ENCODE measurements at regions not wholly inside any gene's neighbourhood (a gene's known extent, or its start where the extent isn't known, plus 50 kb on each side); places are given as distances from the start of the nearest gene placed in this dataset.

DNA sequence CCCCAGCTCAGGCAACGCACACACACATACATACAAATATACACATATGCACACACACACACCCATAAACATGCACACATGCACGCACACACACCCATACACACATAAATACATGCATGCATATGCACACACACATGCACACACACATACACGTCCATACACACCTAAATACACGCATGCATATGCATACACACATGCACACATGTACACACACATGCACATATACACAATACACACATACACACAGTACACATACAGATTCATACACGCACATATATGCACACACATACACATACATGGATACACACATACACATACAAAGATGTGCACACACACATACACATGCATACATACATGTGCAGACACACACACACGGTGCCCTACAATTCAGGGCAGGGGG lies 496.6 kb downstream of the TBC1D22A start:
- ATAC-seq (ENCODE audit: insufficient number of reproducible peaks, low FRiP score, low read depth) (no peak), DNase-seq (ENCODE audit: low spot score) (no peak)
- TF ChIP-seq CTCF (IDR thresholded peaks at IDR 0.05) = no peak
- Histone ChIP-seq H3K4me3 (no peak overlapping the region), H3K9me3 (no peaks in the 10 kb centered on the region), H3K27me3 (replicated peaks; ENCODE audit: insufficient read depth) (no peaks in the 10 kb centered on the region), H3K27ac (no peak overlapping the region), H3K36me3 (no peaks in the 10 kb centered on the region), H3K4me1 (ENCODE audit: control insufficient read depth in 1 of 2, low read depth in 2 of 2) (no peaks in the 10 kb centered on the region)

DNA sequence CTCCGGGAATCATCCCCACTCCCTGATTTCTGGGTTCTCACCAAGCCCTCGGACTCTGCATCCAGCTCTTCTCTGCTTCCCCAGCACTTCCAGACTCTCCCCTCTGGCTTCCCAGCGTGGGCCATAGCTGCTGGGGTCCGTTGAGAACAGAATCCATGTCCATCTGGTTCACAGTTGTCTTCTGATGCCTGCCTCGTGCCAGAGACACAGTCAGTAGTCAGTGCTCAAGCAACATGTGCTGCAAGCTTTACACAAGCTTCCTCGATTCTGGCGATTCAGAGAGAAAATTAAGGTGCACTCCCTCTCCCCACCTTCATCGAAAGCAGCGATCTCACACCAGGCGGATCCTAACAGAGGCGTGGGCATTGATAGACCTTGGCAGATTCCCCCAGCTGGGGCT lies 495.5 kb downstream of the TBC1D22A start:
- no peak for DNase-seq (ENCODE audit: low spot score)
- no peaks in the 10 kb centered on the region for H3K27me3 ChIP-seq (replicated peaks; ENCODE audit: insufficient read depth)
- TF ChIP-seq CTCF (IDR thresholded peaks at IDR 0.05) = no peak

DNA sequence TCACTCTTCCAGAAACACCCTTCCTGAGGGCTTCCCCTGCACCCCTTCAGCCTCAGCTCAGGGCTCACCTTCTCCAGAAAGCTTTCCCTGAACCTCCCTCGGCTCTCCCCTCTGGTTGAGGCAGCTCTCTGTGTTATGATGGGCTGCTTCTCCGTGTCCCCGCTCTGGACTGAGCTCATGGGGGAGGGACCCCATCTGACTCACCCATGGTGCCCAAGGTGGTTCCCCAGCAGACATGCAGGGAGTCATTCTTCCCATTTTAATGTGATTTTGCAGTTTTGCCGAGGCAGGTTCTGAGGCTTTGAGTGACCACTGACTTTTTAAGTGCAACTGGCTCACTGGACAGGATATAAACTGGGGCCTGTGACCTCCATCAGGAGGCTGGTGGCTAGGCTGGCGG lies 495.1 kb downstream of the TBC1D22A start:
- no peak for TF ChIP-seq CTCF (IDR thresholded peaks at IDR 0.05)
- Histone ChIP-seq H3K27me3 (replicated peaks; ENCODE audit: insufficient read depth) (no peaks in the 10 kb centered on the region), H3K4me1 (ENCODE audit: control insufficient read depth in 1 of 2, low read depth in 2 of 2) (no peaks in the 10 kb centered on the region), H3K36me3 (no peaks in the 10 kb centered on the region), H3K4me3 (no peak overlapping the region), H3K27ac (no peak overlapping the region), H3K9me3 (no peaks in the 10 kb centered on the region)
- DNase-seq (ENCODE audit: low spot score) (no peak), ATAC-seq (ENCODE audit: insufficient number of reproducible peaks, low FRiP score, low read depth) (no peak)

More for the DNA sequence above, 495.5 kb downstream of the TBC1D22A start:
- H3K4me1 ChIP-seq (ENCODE audit: control insufficient read depth in 1 of 2, low read depth in 2 of 2) = no peaks in the 10 kb centered on the region
- H3K27ac ChIP-seq = no peak overlapping the region
- no peak overlapping the region for H3K4me3 ChIP-seq
- no peaks in the 10 kb centered on the region for H3K9me3 ChIP-seq
- no peak for ATAC-seq (ENCODE audit: insufficient number of reproducible peaks, low FRiP score, low read depth)
- H3K36me3 ChIP-seq = no peaks in the 10 kb centered on the region

GRCh38 chr22:47251911-47252310 lies 489.5 kb downstream of the TBC1D22A start:
- H3K4me1 ChIP-seq (ENCODE audit: control insufficient read depth in 1 of 2, low read depth in 2 of 2) = no peaks in the 10 kb centered on the region
- no peak for ATAC-seq (ENCODE audit: insufficient number of reproducible peaks, low FRiP score, low read depth)
- no peaks in the 10 kb centered on the region for H3K36me3 ChIP-seq
- H3K9me3 ChIP-seq = no peaks in the 10 kb centered on the region
- no peak for TF ChIP-seq CTCF (IDR thresholded peaks at IDR 0.05)
- no peaks in the 10 kb centered on the region for H3K27me3 ChIP-seq (replicated peaks; ENCODE audit: insufficient read depth)
- DNase-seq (ENCODE audit: low spot score) = no peak
- H3K4me3 ChIP-seq = no peak overlapping the region
- H3K27ac ChIP-seq = no peak overlapping the region

DNA sequence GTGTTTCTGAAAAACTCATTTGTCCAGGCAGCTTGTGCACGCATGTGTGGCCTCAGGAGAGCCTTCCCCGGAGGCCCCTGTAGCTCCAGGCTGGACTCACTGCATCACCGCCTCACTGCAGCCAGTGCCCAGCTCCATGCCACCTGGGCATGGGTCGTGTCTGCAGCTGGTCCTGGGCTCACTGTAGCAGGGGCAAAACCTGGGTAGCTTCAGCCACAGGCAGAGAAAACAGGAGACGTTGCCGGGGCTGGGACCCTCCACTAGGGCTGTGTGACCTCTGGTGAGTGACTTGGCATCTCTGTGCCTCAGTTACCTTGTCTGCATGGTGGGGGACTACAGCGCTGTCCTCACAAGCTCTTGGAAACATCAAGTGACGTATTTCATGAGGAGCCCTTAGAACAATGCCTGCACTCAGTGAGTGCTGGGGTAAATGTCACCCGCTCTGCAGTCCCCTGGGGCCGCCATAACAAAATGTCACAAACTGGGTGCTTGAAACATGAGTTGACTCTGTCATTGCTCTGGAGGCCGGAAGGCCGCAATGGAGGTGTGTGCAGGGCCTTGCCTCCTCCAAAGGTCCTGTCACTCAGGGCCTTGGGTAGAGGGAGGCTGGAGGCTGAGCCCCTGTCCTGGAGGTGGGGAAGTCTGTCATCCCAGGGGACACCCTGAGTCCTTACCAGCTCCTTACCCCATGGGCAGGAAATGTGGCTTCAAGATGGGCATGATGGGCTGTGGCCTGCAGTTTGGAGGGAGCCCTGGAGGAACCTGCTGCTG lies 488.7 kb downstream of the TBC1D22A start:
- ATAC-seq (ENCODE audit: insufficient number of reproducible peaks, low FRiP score, low read depth) (no peak), DNase-seq (ENCODE audit: low spot score) (no peak)
- Histone ChIP-seq H3K36me3 (no peaks in the 10 kb centered on the region), H3K4me1 (ENCODE audit: control insufficient read depth in 1 of 2, low read depth in 2 of 2) (no peaks in the 10 kb centered on the region), H3K9me3 (no peaks in the 10 kb centered on the region), H3K27ac (no peak overlapping the region), H3K27me3 (replicated peaks; ENCODE audit: insufficient read depth) (no peaks in the 10 kb centered on the region), H3K4me3 (no peak overlapping the region)
- TF ChIP-seq CTCF (IDR thresholded peaks at IDR 0.05) = no peak
